Parathyroid adenoma (tissue), 2 donors: ENCODE measurements at regions not wholly inside any gene's neighbourhood (a gene's known extent, or its start where the extent isn't known, plus 50 kb on each side); places are given as distances from the start of the nearest gene placed in this dataset.

ENCODE experiments used
- H2AFZ ChIP-seq: fragments of 300-600 bp; sonication (generic); one replicate; pipeline ENCODE4 v1.7.0; 2017; ENCODE audit warnings: antibody characterized with exemption, mild to moderate bottlenecking
- H3K27ac ChIP-seq: fragments of 300-600 bp; sonication (generic); one replicate; pipeline ENCODE4 v1.7.0; 2017
- H3K27me3 ChIP-seq: fragments of 300-600 bp; sonication (generic); one replicate; pipeline ENCODE4 v1.7.0; 2017; ENCODE audit warnings: low read length; ENCODE audit not compliant: control insufficient read depth, insufficient read depth
- H3K36me3 ChIP-seq: fragments of 300-600 bp; sonication (generic); one replicate; pipeline ENCODE4 v1.7.0; 2017; ENCODE audit warnings: low read length; ENCODE audit not compliant: control insufficient read depth, insufficient read depth
- H3K4me1 ChIP-seq: fragments of 300-600 bp; sonication (generic); one replicate; pipeline ENCODE4 v1.7.0; 2017; ENCODE audit warnings: control low read depth
- H3K4me2 ChIP-seq: fragments of 300-600 bp; sonication (generic); one replicate; pipeline ENCODE4 v1.7.0; 2017; ENCODE audit warnings: low read length
- H3K4me3 ChIP-seq: fragments of 300-600 bp; sonication (generic); one replicate; pipeline ENCODE4 v1.7.0; 2017; ENCODE audit warnings: low read depth, low read length
- H3K79me2 ChIP-seq: fragments of 300-600 bp; sonication (generic); one replicate; pipeline ENCODE4 v1.7.0; 2017; ENCODE audit warnings: control low read depth
- H3K9ac ChIP-seq: fragments of 300-600 bp; sonication (generic); one replicate; pipeline ENCODE4 v1.7.0; 2017; ENCODE audit warnings: mild to moderate bottlenecking
- H3K9me3 ChIP-seq: fragments of 300-600 bp; sonication (generic); one replicate; pipeline ENCODE4 v1.7.0; 2017; ENCODE audit warnings: low read length; ENCODE audit not compliant: control insufficient read depth
- TF ChIP-seq, protein P1 (sequence below): fragments of 300-600 bp; sonication (generic); IDR thresholded peaks from one replicate; pipeline ENCODE4 v1.7.0; 2017; ENCODE audit warnings: antibody characterized with exemption, mild to moderate bottlenecking
- donor health status: primary hyperparathyroidism.

DNA sequence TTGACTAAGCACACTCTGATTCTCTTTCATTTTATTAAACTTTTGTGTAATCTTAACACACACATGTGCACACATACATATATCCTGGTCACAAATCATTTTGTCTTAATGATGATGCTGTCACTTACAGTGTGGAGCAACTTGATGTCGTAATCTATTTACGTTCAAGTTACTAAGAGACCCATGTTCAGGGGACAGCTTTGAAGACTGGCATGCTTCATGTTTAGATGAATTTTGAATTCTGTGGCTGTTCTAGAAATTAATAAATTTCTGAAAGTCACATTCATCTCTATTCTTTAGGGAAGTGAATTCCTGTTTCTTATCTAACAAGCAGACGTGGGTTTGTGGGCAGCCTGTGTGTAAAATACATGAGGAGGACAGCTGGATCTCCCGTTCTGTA lies 1637.8 kb downstream of the PLA2G4A start:
- Histone ChIP-seq H2AFZ (no peak overlapping the region), H3K9ac (no peak overlapping the region), H3K4me1 (no peaks in the 10 kb centered on the region), H3K79me2 (no peaks in the 10 kb centered on the region), H3K4me3 (no peak overlapping the region), H3K4me2 (no peak overlapping the region), H3K9me3 (no peaks in the 10 kb centered on the region), H3K27me3 (no peaks in the 10 kb centered on the region), H3K27ac (no peak overlapping the region), H3K36me3 (no peaks in the 10 kb centered on the region)
- TF ChIP-seq, protein P1, sequence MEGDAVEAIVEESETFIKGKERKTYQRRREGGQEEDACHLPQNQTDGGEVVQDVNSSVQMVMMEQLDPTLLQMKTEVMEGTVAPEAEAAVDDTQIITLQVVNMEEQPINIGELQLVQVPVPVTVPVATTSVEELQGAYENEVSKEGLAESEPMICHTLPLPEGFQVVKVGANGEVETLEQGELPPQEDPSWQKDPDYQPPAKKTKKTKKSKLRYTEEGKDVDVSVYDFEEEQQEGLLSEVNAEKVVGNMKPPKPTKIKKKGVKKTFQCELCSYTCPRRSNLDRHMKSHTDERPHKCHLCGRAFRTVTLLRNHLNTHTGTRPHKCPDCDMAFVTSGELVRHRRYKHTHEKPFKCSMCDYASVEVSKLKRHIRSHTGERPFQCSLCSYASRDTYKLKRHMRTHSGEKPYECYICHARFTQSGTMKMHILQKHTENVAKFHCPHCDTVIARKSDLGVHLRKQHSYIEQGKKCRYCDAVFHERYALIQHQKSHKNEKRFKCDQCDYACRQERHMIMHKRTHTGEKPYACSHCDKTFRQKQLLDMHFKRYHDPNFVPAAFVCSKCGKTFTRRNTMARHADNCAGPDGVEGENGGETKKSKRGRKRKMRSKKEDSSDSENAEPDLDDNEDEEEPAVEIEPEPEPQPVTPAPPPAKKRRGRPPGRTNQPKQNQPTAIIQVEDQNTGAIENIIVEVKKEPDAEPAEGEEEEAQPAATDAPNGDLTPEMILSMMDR: no peak

DNA sequence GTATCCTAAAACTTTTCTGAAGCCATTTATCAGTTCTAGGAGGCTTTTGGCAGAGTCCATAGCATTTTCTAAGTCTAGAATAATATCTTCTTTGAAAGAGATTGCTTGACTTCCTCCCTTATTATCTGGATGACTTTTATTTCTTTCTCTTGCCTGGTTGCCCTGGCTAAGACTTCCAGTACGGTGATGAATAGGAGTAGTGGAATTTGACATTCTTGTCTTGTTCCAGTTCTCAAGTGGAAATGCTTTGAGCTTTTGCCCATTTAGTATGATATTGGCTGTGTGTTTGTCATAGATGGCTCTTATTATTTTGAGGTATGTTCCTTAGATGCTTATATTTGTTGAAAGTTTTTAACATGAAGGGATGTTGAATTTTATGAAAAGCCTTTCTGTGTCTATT lies 1647.9 kb downstream of the PLA2G4A start:
- no peaks in the 10 kb centered on the region for H3K79me2 ChIP-seq
- no peak overlapping the region for H3K4me3 ChIP-seq
- no peaks in the 10 kb centered on the region for H3K36me3 ChIP-seq
- TF ChIP-seq, protein P1: no peak
- H3K4me2 ChIP-seq: no peak overlapping the region
- no peak overlapping the region for H3K9ac ChIP-seq
- H3K27me3 ChIP-seq: no peaks in the 10 kb centered on the region
- H3K9me3 ChIP-seq: no peaks in the 10 kb centered on the region
- H2AFZ ChIP-seq: no peak overlapping the region
- H3K27ac ChIP-seq: no peak overlapping the region
- H3K4me1 ChIP-seq: no peaks in the 10 kb centered on the region

DNA sequence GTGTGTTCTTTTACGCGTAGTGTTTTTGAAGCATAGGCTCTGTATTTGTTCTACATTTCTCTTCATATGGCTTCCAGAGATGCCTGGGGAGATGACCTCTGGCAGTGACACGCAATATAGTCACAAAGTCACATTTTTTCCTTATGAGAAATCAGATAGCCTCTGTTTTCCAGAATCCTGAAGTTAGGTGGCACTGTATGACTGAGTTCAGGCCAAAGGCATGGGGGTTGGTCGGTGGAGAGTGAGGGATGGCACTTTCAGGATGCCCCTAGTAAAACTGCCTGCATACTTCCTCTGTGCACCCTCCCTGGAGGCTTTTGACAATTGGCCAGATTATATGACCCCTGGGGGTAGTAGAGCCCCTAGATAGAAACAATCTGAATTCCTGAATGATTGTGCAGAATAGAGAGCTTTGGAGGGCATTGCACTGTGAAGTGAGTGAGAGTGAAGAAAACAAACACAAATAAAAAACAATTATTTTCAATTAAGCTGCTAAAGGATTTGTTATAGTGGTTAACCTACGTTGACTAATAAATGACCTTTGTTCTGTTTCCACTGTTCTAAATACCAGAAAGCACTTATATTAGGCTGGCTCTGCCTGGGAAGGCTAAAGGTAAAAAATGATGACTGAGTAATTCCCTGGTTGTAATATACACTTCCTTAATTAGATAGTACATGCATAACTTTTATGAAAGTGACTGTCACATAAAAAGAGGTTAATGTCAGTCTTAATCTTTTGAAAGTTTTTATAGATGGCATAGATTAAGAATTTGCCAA lies 1660.8 kb downstream of the PLA2G4A start:
- H3K4me2 ChIP-seq: no peak overlapping the region
- H3K36me3 ChIP-seq: no peaks in the 10 kb centered on the region
- H3K4me1 ChIP-seq: no peaks in the 10 kb centered on the region
- H2AFZ ChIP-seq: no peak overlapping the region
- no peaks in the 10 kb centered on the region for H3K27me3 ChIP-seq
- no peak overlapping the region for H3K9ac ChIP-seq
- no peak overlapping the region for H3K27ac ChIP-seq
- no peaks in the 10 kb centered on the region for H3K79me2 ChIP-seq
- no peaks in the 10 kb centered on the region for H3K9me3 ChIP-seq
- TF ChIP-seq, protein P1: no peak
- H3K4me3 ChIP-seq: no peak overlapping the region

DNA sequence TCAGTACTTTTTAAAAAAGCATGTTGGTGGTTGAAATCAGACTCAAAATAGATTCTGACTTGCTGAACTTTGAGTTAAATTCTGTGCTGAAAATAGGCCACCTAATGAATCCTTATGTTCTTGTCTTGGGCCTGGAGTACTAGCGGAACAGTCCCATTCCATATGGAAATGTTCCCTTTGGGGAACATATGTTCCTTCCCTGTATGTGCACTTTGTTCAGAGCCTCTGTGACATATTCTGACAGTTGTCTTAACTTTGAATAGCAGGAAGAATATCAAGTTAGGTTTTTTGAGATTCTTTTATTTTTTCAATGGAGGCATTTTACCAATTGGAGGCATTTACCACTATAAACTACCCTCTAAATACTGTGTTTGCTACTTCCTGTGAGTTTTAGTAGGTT lies 1667.8 kb downstream of the PLA2G4A start:
- Histone ChIP-seq H3K4me3 (no peak overlapping the region), H2AFZ (no peak overlapping the region), H3K27me3 (no peaks in the 10 kb centered on the region)

More for the DNA sequence above, 1667.8 kb downstream of the PLA2G4A start:
- Histone ChIP-seq H3K79me2 (no peaks in the 10 kb centered on the region), H3K27ac (no peak overlapping the region), H3K9ac (no peak overlapping the region), H3K4me1 (no peaks in the 10 kb centered on the region), H3K9me3 (no peaks in the 10 kb centered on the region), H3K36me3 (no peaks in the 10 kb centered on the region), H3K4me2 (no peak overlapping the region)
- TF ChIP-seq, protein P1: no peak
